KMS-11 (cell line): ENCODE measurements at regions not wholly inside any gene's neighbourhood (a gene's known extent, or its start where the extent isn't known, plus 50 kb on each side); places are given as distances from the start of the nearest gene placed in this dataset.

Experiments used
- H2AFZ ChIP-seq: fragments of 200-600 bp; sonication (generic); 2 replicates; pipeline ENCODE4 v1.6.1; 2016; ENCODE audit warnings: antibody characterized with exemption, mixed run types, low read depth
- H3K27ac ChIP-seq: fragments of 200-600 bp; sonication (generic); 2 replicates; pipeline ENCODE4 v1.6.1; 2016; ENCODE audit warnings: mild to moderate bottlenecking, mixed run types
- H3K27me3 ChIP-seq: fragments of 200-600 bp; sonication (generic); 2 replicates; pipeline ENCODE4 v1.6.1; 2017; ENCODE audit warnings: mild to moderate bottlenecking, low read depth, mixed run types, moderate library complexity; ENCODE audit not compliant: insufficient read depth
- H3K36me3 ChIP-seq: fragments of 200-600 bp; sonication (generic); 2 replicates; pipeline ENCODE4 v1.6.1; 2017; ENCODE audit warnings: mild to moderate bottlenecking, mixed run types; ENCODE audit not compliant: insufficient read depth
- H3K4me1 ChIP-seq: fragments of 200-600 bp; sonication (generic); 2 replicates; pipeline ENCODE4 v1.6.1; 2016; ENCODE audit warnings: mild to moderate bottlenecking, low read depth, mixed run types; ENCODE audit not compliant: poor library complexity, severe bottlenecking
- H3K4me2 ChIP-seq: fragments of 200-600 bp; sonication (generic); 2 replicates; pipeline ENCODE4 v1.7.0; 2016; ENCODE audit warnings: mild to moderate bottlenecking, mixed run types
- H3K4me3 ChIP-seq: fragments of 200-600 bp; sonication (generic); IDR thresholded peaks from 2 replicates; pipeline ENCODE4 v1.6.1; 2017; ENCODE audit warnings: low read depth, low read length, mixed read lengths; ENCODE audit not compliant: insufficient read depth
- H3K79me2 ChIP-seq: fragments of 200-600 bp; sonication (generic); 2 replicates; pipeline ENCODE4 v1.6.1; 2016; ENCODE audit warnings: low read depth, mixed run types; ENCODE audit not compliant: insufficient read depth
- H3K9ac ChIP-seq: fragments of 200-600 bp; sonication (generic); 2 replicates; pipeline ENCODE4 v1.6.1; 2016; ENCODE audit warnings: mild to moderate bottlenecking, mixed run types
- H4K20me1 ChIP-seq: fragments of 200-600 bp; sonication (generic); 2 replicates; pipeline ENCODE4 v1.6.1; 2016; ENCODE audit warnings: mild to moderate bottlenecking, mixed run types; ENCODE audit not compliant: insufficient read depth
- TF ChIP-seq, protein P1 (sequence below): fragments of 200-600 bp; sonication (generic); conservative IDR thresholded peaks from 2 replicates; pipeline ENCODE4 v1.6.1; 2017; ENCODE audit warnings: low read depth, mild to moderate bottlenecking, antibody characterized with exemption, low read length, moderate library complexity, mixed read lengths

DNA sequence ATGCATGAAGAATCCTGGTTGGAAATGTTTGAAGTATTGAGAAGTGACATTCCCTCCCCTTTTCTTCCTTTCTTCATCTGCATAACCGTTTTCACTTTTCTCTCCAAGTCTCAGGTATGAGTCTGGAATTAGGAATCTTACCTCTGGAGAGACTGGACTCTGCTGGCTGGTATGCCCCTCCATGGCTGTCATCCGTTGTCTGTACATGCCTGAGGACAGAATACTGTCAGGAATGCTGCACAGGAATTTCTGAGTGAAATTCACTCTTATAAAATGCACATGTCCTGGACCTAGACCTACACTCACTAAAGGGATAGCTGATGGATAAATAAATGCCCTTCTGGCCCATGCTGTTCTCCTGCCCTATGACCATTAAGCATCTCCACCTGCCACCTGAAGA is 179.5 kb downstream of the MSN start:
- Histone ChIP-seq H3K36me3 (no peaks in the 10 kb centered on the region), H4K20me1 (no peaks in the 10 kb centered on the region), H3K4me2 (no peak overlapping the region), H3K27ac (no peak overlapping the region), H3K79me2 (no peaks in the 10 kb centered on the region), H3K4me3 (no peak overlapping the region), H2AFZ (no peak overlapping the region), H3K4me1 (no peaks in the 10 kb centered on the region), H3K27me3 (no peaks in the 10 kb centered on the region), H3K9ac (no peak overlapping the region)
- TF ChIP-seq, protein P1, sequence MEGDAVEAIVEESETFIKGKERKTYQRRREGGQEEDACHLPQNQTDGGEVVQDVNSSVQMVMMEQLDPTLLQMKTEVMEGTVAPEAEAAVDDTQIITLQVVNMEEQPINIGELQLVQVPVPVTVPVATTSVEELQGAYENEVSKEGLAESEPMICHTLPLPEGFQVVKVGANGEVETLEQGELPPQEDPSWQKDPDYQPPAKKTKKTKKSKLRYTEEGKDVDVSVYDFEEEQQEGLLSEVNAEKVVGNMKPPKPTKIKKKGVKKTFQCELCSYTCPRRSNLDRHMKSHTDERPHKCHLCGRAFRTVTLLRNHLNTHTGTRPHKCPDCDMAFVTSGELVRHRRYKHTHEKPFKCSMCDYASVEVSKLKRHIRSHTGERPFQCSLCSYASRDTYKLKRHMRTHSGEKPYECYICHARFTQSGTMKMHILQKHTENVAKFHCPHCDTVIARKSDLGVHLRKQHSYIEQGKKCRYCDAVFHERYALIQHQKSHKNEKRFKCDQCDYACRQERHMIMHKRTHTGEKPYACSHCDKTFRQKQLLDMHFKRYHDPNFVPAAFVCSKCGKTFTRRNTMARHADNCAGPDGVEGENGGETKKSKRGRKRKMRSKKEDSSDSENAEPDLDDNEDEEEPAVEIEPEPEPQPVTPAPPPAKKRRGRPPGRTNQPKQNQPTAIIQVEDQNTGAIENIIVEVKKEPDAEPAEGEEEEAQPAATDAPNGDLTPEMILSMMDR: no peak

DNA sequence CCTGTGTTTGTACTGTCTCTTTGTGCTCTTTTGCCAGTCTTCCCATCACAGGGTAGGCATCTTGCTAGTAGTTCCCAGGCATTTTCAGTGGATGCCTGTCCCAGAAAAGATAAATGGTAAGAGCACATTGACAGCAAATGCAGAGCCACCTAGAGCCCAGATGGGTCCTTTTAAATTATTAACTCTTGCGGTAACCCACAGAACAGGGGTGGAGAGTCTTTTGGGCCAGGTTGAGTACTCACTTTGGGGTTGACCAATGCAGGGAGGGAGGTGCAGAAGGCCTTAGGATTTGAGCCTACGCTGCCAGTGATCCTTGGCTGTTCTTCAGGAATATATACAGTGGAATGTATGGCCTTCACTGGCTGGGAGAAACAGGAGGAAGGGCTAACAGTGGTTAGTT is 173.8 kb downstream of the MSN start:
- Histone ChIP-seq H4K20me1 (no peaks in the 10 kb centered on the region), H3K4me1 (no peaks in the 10 kb centered on the region), H3K36me3 (no peaks in the 10 kb centered on the region), H2AFZ (no peak overlapping the region), H3K27me3 (no peaks in the 10 kb centered on the region), H3K79me2 (no peaks in the 10 kb centered on the region), H3K9ac (no peak overlapping the region), H3K27ac (no peak overlapping the region), H3K4me2 (no peak overlapping the region), H3K4me3 (no peak overlapping the region)
- TF ChIP-seq, protein P1: no peak

DNA sequence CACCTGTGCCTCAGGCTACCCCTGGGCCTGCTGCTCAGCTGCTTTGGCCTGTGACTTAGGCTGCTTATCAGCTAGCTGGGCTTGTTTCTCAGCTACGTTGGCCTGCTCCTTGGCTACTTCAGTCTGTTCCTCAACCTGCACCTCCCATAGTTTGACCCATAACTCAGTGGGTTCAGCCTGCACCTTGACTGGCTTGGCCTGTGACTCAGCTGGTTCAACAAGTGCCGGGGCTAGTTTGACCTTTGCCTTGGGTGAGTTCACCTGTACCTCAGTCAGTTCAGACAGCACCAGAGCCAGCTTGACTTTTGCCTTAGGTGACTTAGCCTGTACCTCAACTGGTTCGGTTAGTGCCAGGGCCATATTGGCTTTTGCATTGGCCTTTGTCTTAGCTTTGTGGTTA is 171.2 kb downstream of the MSN start:
- H4K20me1 ChIP-seq: no peaks in the 10 kb centered on the region
- H3K27ac ChIP-seq: no peak overlapping the region

DNA sequence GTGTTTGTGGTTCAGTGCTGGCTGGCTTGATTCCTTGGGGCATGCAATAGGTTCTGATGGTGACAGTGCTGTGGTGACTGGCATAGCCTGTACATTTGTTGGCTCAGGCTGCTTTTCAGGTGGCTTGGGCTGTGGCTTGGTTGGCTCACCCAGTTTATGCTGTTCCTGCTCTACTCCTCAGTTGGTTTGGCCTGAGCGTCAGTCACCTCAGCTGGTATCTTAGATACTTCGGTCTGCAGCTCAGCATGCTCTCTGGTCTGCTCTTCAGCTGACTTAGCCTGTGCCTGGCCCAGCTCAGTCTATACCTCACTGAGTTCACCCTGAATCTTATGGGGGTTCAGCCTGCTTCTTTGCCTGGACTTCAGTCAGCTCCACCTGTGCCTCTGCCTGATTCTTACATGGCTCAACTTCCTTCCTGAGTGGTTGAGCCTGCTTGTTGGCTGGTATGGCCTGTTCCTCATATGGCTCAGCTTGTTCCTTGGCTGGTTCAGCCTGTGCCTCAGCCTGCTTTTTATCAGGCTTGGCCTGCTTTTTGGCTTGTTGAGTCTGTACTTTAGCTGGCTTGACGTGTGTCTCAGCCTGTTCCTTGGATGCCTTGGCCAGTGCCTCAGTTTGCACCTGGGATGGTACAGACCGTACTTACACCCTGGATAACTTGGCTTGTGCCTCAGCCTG is 170.6 kb downstream of the MSN start:
- H3K4me3 ChIP-seq: no peak overlapping the region
- no peak overlapping the region for H3K27ac ChIP-seq
- TF ChIP-seq, protein P1: no peak
- no peaks in the 10 kb centered on the region for H3K27me3 ChIP-seq
- H4K20me1 ChIP-seq: no peaks in the 10 kb centered on the region
- no peak overlapping the region for H3K4me2 ChIP-seq
- H2AFZ ChIP-seq: no peak overlapping the region
- no peak overlapping the region for H3K9ac ChIP-seq
- no peaks in the 10 kb centered on the region for H3K36me3 ChIP-seq
- no peaks in the 10 kb centered on the region for H3K4me1 ChIP-seq
- no peaks in the 10 kb centered on the region for H3K79me2 ChIP-seq

More for the DNA sequence above, 171.2 kb downstream of the MSN start:
- no peak overlapping the region for H3K4me3 ChIP-seq
- no peak overlapping the region for H3K9ac ChIP-seq
- no peaks in the 10 kb centered on the region for H3K4me1 ChIP-seq
- no peaks in the 10 kb centered on the region for H3K79me2 ChIP-seq
- no peaks in the 10 kb centered on the region for H3K36me3 ChIP-seq
- no peaks in the 10 kb centered on the region for H3K27me3 ChIP-seq
- no peak overlapping the region for H3K4me2 ChIP-seq
- TF ChIP-seq, protein P1: no peak
- H2AFZ ChIP-seq: no peak overlapping the region
